ENCODE measurements at regions not wholly inside any gene's neighbourhood (a gene's known extent, or its start where the extent isn't known, plus 50 kb on each side); places are given as distances from the start of the nearest gene placed in this dataset.
"Not testable (repeated sequence)": the region's sequence is repeated elsewhere in the genome, so short reads cannot be mapped to it uniquely, and the experiment has no call there.

DNA sequence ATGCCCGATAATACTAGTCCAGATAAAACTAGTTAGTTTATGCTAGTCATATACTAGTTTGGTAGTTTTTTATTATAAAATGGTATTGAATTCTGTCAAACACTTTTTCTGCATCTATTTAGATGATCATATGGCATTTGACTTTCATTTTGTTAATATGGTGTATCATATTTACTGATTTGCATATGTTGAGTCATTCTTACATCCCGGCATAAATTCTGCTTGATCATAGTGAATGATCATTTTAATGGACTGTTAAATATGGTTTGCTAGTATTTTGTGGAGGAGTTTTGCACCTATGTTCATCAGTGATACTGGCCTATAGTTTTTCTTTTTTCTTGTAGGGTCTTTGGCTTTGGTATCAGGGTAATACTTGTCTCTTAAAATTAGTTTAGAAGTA is 365.6 kb downstream of the TAF11L14 start:
- DNase-seq (ENCODE audit: low spot score in 2 of 2): no peak
- Histone ChIP-seq H3K27me3 (no peaks in the 10 kb centered on the region), H3K9me3 (peaks cover 0 to 4% of the 10 kb centered on the region in 2 donors), H3K27ac (no peak overlapping the region), H3K4me3 (no peak overlapping the region), H3K36me3 (no peaks in the 10 kb centered on the region), H3K4me1 (no peaks in the 10 kb centered on the region)
- intact Hi-C loops (cut with DNase I; ENCODE audit: low total_unique reads): no loop called here
- TF ChIP-seq POLR2A (IDR thresholded peaks at IDR 0.05) (no peak), CTCF (IDR thresholded peaks at IDR 0.05) (no peak), POLR2AphosphoS5 (IDR thresholded peaks at IDR 0.05) (no peak)

GRCh38 chr5:18000744-18001143 is 366.5 kb downstream of the TAF11L14 start:
- peaks cover 0 to 4% of the 10 kb centered on the region in 2 donors for H3K9me3 ChIP-seq
- H3K27me3 ChIP-seq: no peaks in the 10 kb centered on the region
- H3K4me1 ChIP-seq: no peaks in the 10 kb centered on the region
- intact Hi-C loops (cut with DNase I; ENCODE audit: low total_unique reads): no loop called here
- H3K36me3 ChIP-seq: no peaks in the 10 kb centered on the region
- DNase-seq (ENCODE audit: low spot score in 2 of 2): no peak
- no peak overlapping the region for H3K27ac ChIP-seq
- TF ChIP-seq POLR2AphosphoS5 (IDR thresholded peaks at IDR 0.05) (no peak), CTCF (IDR thresholded peaks at IDR 0.05) (no peak), POLR2A (IDR thresholded peaks at IDR 0.05) (no peak)
- H3K4me3 ChIP-seq: no peak overlapping the region

DNA sequence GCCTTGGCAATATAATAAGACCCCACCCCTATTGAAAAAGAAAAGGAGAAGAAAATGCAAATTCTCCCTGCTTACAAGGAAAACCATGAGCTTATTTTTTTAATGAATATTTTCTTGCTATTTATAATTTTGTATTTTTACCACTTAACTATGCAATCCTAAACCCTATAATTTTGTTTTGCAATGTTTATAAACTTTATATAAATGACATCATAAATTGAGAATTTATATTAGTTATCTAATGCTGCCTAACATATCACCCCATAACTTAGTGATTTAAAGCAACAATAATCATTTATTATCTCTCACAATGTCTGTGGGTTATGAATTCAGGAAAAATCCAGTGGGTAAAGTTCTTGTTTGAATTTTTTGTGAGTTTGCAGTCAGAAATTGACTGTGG is 369.1 kb downstream of the TAF11L14 start:
- DNase-seq (ENCODE audit: low spot score in 2 of 2): no peak
- TF ChIP-seq POLR2A (IDR thresholded peaks at IDR 0.05): no peak
- TF ChIP-seq POLR2AphosphoS5 (IDR thresholded peaks at IDR 0.05): no peak
- TF ChIP-seq CTCF (IDR thresholded peaks at IDR 0.05): no peak
- intact Hi-C loops (cut with DNase I; ENCODE audit: low total_unique reads): no loop called here
- Histone ChIP-seq H3K27me3 (no peaks in the 10 kb centered on the region), H3K36me3 (no peaks in the 10 kb centered on the region), H3K4me1 (no peaks in the 10 kb centered on the region), H3K4me3 (no peak overlapping the region), H3K27ac (no peak overlapping the region), H3K9me3 (peaks cover 0 to 4% of the 10 kb centered on the region in 2 donors)

DNA sequence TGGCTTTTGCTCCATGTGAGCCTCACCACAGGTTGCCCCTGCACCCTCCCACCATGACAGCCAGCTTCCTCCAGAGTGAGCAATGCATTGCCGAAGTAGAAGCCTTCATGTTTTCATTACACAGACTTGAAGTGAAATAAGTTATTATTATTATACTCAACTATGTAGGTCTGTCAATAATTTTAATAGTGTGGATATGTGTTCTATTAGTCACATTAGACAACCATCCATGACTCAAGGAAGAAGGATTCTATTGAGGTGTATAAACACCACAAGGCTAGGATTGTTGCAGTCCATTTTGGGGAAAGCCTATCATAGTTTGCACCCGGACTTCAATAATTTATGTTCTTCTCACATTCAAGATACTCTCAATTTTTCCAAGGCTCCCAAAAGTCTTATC is 369.5 kb downstream of the TAF11L14 start:
- DNase-seq (ENCODE audit: low spot score in 2 of 2): no peak
- Histone ChIP-seq H3K4me3 (no peak overlapping the region), H3K27me3 (no peaks in the 10 kb centered on the region), H3K27ac (no peak overlapping the region), H3K36me3 (no peaks in the 10 kb centered on the region), H3K4me1 (no peaks in the 10 kb centered on the region), H3K9me3 (peaks cover 0 to 4% of the 10 kb centered on the region in 2 donors)
- intact Hi-C loops (cut with DNase I; ENCODE audit: low total_unique reads): no loop called here
- TF ChIP-seq CTCF (IDR thresholded peaks at IDR 0.05) (no peak), POLR2AphosphoS5 (IDR thresholded peaks at IDR 0.05) (no peak), POLR2A (IDR thresholded peaks at IDR 0.05) (no peak)

DNA sequence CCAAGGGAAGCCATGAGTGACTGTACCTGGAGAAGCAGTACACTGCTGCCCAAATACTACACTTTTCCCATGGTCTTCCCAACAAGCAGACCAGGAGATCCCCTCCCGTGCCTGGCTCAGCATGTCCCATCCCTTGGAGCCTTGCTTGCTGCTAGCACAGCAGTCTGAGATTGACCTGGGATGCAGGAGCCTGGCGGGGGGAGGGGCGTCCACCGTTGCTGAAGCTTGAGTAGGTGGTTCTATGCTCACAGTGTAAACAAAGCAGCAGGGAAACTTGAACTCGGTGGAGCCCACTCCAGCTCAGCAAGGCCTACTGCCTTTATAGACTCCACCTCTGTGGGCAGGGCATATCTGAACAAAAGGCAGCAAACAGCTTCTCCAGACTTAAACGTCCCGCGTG is 372.0 kb downstream of the TAF11L14 start:
- H3K4me1 ChIP-seq; DNase-seq (ENCODE audit: low spot score in 2 of 2); H3K27me3 ChIP-seq; H3K9me3 ChIP-seq; intact Hi-C loops (cut with DNase I; ENCODE audit: low total_unique reads); H3K36me3 ChIP-seq; H3K4me3 ChIP-seq; H3K27ac ChIP-seq: not testable (repeated sequence)

GRCh38 chr5:18008940-18009339 is 374.7 kb downstream of the TAF11L14 start:
- no peak for TF ChIP-seq CTCF (IDR thresholded peaks at IDR 0.05)
- no peak for TF ChIP-seq POLR2AphosphoS5 (IDR thresholded peaks at IDR 0.05)
- TF ChIP-seq POLR2A (IDR thresholded peaks at IDR 0.05): no peak
- Histone ChIP-seq H3K27ac (no peak overlapping the region), H3K4me3 (no peak overlapping the region), H3K36me3 (no peaks in the 10 kb centered on the region), H3K4me1 (no peaks in the 10 kb centered on the region), H3K9me3 (peaks cover 0 to 4% of the 10 kb centered on the region in 2 donors), H3K27me3 (no peaks in the 10 kb centered on the region)
- intact Hi-C loops (cut with DNase I; ENCODE audit: low total_unique reads): no loop called here
- DNase-seq (ENCODE audit: low spot score in 2 of 2): no peak

Measured in breast epithelium (tissue), 4 donors.